Hematopoietic multipotent progenitor cell treated with erythropoietin and hydrocortisone succinate and interleukin-3 and kit ligand, for 4 days (in vitro differentiated cells): ENCODE measurements at regions not wholly inside any gene's neighbourhood (a gene's known extent, or its start where the extent isn't known, plus 50 kb on each side); places are given as distances from the start of the nearest gene placed in this dataset.
A peak's percentile ranks its signal among the peaks of the same experiment; 100 is the strongest.
"Not testable (repeated sequence)": the region's sequence is repeated elsewhere in the genome, so short reads cannot be mapped to it uniquely, and the experiment has no call there.

ENCODE experiments used
- DNase-seq: peaks from one replicate; pipeline ENCODE4 v3.0.0-alpha.2; 2015

GRCh38 chrX:5695971-5696370 is 532.7 kb downstream of the NLGN4X start:
- no peak for DNase-seq

- no peak for DNase-seq
These were observed 544.7 kb downstream of the NLGN4X start for GRCh38 chrX:5683996-5684395.

- DNase-seq, result peak; percentile 56
These were observed 547.5 kb downstream of the NLGN4X start for GRCh38 chrX:5681159-5681558.

GRCh38 chrX:5674036-5674435 is 554.6 kb downstream of the NLGN4X start:
- DNase-seq, result no peak

DNA sequence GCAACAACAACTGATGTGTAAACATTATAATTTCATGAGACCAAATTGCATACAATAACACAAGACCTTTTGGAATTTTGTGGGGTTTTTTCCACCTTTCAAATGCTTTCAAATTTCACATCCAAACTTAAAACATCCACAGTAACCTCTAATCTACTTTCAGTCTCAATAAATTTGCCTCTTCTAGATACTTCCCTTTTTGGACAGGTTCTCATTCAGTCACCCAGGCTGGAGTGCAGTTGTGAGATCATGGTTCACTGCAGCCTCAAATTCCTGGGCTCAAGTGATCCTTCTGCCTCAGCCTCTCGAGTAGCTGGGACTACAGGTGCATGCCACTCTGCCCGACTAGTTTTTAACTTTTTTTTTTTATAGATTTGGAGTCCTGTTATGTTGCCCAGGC is 556.6 kb downstream of the NLGN4X start:
- no peak for DNase-seq

- not testable (repeated sequence) for DNase-seq
These were observed 562.0 kb downstream of the NLGN4X start for GRCh38 chrX:5666689-5667088.

- no peak for DNase-seq
These were observed 572.1 kb downstream of the NLGN4X start for GRCh38 chrX:5656544-5656943.

DNA sequence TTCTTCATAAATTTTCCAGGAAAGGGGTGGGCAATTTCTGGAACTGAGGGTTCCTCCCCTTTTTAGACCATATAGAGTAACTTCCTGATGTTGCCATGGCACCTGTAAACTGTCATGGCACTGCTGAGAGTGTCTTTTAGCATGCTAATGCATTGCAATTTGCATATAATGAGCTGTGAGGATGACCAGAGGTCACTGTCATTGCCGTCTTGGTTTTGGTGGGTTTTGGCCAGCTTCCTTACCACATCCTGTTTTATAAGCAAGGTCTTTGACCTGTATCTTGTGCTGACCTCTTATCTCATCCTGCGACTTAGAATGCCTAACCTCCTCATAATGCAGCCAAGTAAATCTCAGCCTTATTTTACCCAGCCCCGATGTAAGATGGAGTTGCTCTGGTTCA is 577.8 kb downstream of the NLGN4X start:
- no peak for DNase-seq

DNA sequence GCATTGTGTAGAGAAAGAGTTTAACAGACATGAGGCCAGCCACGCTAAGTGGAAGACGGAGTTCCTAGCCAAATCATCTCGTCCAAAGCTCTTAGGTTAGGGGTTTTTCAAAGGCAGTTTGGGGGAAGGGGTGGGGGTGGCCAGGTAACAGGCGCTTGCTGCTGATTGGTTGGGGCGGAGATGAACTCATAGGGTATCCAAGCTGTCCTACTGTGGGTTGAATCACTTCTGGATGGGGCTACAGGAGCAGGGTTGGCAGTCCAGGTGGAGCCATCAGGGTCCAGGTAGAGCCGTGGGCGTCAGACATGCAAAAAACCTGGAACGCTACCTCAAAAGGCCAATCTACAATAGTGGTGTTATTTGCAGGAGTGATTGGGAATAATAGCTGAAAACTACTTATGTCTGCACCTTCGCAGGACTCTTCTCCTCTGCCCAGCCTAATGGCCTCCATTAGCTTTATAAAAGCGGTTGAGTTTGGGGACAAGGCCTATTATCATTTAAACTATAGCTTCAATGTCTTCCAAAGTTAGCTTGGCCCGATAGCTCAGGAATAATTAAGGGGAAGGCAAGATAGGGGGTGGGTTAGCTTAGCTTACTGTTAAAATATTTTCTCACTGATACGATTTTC is 579.6 kb downstream of the NLGN4X start:
- no peak for DNase-seq

GRCh38 chrX:5646818-5647217 is 581.8 kb downstream of the NLGN4X start:
- no peak for DNase-seq

DNA sequence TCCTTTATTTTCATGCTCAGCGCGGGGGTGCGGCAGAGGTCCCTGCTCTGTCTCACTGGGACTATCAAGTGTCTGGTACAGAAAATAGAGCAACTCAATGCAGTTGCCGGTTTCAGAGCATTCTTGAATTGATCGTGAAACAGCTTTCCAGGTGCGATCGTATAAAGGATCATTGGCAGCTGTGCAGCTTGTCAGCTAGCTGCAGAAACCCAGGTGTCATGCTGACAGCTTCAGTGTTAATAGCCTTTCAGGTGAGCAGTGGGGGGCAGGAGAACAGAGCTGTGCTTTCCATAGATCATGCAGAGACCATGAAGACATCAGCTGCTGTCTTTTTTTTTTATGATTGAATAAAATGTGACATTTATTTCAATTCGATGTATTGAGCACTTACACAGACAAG is 583.9 kb downstream of the NLGN4X start:
- no peak for DNase-seq

DNA sequence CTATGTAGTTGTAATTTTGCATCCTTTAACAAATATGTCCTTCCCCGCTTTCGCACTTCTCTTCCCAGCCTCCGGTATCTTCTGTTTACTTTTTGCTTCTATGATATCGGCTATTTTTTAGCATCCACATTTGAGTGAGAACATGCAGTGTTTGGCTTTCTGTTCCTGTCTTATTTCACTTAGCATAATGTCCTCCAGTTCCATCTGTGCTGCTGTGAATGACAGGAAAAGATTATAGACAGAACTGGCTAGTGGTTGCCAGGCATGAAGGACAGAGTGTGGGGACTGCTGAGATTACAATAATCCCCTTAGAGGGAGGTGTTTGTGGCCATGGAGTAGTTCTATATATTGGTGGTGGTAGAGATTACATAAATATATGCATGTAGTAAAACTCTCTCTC is 588.6 kb downstream of the NLGN4X start:
- DNase-seq, result no peak

DNA sequence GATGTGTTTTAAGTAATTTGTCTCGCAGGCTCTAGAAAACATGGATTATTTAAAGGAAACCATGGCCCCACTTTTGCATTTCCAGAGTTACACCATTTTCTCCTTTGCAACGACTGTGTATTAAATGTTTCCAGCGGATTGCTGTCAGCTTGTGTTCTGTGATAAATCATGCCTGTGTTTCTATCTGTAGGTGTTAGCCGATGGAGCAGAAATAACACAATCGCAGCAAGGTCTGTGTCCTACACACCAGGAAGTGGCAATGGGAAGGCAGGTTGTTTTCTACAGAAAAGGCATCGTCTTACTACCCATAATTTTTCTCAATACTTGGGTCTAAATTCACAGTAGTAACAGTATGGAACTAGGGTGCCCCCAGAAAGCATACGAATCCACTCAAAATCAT is 590.1 kb downstream of the NLGN4X start:
- DNase-seq, result no peak

GRCh38 chrX:5632887-5633286 is 595.8 kb downstream of the NLGN4X start:
- DNase-seq, result no peak

GRCh38 chrX:5632061-5632614 is 596.5 kb downstream of the NLGN4X start:
- DNase-seq, result no peak

DNA sequence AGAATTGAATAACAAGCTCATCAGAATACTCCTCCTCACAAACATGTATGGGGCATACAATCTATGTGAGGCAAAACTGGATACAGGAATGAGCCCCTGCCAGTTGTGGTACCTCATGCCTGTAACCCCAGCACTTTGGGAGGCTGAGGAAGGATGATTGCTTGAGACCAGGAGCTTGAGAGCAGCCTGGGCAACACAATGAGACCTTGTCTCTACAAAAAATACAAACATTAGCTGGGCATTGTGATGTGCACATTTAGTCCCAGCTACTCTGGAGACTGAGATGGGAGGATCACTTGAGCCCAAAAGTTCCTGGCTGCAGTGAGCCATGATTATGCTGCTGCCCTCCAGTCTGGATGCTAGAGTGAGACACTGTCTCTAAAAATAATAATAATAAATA is 611.0 kb downstream of the NLGN4X start:
- no peak for DNase-seq

GRCh38 chrX:5595570-5595969 is 633.1 kb downstream of the NLGN4X start:
- no peak for DNase-seq

- DNase-seq, result no peak
These were observed 641.9 kb downstream of the NLGN4X start for GRCh38 chrX:5586726-5587125.

DNA sequence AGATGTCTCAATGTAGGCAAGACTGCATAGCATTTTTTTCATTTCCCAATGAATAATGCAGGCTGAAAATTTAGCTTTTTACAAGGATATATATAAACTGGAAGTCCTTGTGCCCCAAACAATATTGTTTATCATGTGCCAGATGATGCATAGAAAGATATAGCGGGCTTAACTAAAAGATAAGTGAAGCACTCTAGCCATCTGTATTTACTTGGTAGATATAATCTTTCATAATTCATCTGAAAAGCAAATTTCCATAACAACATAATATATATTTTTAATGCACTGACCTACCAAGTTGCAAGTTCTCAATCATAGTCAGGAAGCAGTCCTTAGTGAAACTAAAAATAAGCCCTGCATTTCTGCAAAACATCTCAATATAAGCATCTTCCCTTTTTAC is 653.3 kb downstream of the NLGN4X start:
- DNase-seq, result no peak

GRCh38 chrX:5568934-5569333 is 659.7 kb downstream of the NLGN4X start:
- no peak for DNase-seq

DNA sequence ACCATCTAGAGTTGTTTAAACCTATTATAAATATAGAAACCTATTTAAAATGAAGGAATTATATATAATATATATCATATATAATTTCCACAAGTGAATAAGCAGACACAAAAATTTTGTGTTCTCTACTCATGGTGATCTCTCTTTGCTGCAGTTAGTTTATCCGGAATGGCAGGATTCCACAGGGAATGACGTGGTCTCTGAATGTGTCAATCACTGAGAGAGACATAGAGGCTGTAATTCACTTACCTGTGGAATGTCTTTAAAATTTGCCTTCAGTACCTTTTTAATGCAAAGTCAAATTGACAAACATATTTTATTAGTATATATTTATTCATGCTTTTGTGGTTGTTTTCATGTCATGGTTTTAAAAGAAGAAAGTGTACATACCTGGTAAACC is 669.3 kb downstream of the NLGN4X start:
- DNase-seq, result no peak

GRCh38 chrX:5549512-5549911 is 679.2 kb downstream of the NLGN4X start:
- DNase-seq, result no peak

DNA sequence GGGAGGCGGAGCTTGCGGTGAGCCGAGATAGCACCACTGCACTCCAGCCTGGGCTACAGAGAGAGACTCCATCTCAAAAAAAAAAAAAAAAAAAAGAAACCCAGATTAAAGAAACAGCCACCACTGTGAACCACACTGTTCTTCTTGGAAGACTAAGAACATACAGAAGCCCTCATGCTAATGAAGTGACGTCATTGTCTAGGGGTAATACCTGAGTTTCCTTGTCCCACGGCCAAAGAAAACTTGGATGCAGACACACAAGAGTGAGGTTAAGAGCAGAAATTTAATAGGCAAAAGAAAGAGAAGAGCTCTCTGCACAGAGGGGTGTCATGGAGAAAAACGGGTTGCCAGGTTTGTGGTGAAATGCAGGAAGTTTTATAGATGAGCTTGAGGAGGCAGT is 691.6 kb downstream of the NLGN4X start:
- DNase-seq, result no peak

DNA sequence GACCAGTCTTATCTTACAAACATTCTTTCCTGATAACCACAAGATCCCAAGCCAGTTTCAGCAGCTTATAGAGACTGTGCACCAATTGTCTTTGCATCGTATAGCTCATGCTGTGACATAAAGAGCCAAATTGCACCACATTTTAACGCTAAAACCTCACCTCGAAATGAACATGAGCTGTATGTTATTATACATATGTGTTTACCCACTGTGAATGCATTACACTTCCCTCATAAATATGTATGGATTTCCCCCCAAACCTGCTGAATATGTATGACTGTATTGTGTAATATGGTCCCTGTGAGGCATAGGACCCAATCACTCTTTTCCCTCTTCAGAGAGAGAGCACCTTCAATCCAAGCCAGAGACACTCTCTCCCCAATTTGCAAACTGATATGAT is 692.4 kb downstream of the NLGN4X start:
- no peak for DNase-seq

- DNase-seq, result no peak
These were observed 700.6 kb downstream of the NLGN4X start for GRCh38 chrX:5528057-5528456.
